CD1c-positive myeloid dendritic cell (primary cell): ENCODE measurements at regions not wholly inside any gene's neighbourhood (a gene's known extent, or its start where the extent isn't known, plus 50 kb on each side); places are given as distances from the start of the nearest gene placed in this dataset.
"Not testable (repeated sequence)": the region's sequence is repeated elsewhere in the genome, so short reads cannot be mapped to it uniquely, and the experiment has no call there.

Experiments used
- DNase-seq: peaks from one replicate; pipeline ENCODE4 v3.0.0-alpha.2; 2016; ENCODE audit errors: extremely low spot score

- DNase-seq, result no peak
Observed at GRCh38 chrX:128973033-128973432, 550.3 kb downstream of the SMARCA1 start.

GRCh38 chrX:128961290-128961689 is 562.0 kb downstream of the SMARCA1 start:
- DNase-seq, result no peak

GRCh38 chrX:128954697-128955096 is 568.6 kb downstream of the SMARCA1 start:
- not testable (repeated sequence) for DNase-seq

GRCh38 chrX:128931071-128931470 is 592.2 kb downstream of the SMARCA1 start:
- DNase-seq, result no peak

GRCh38 chrX:128929271-128930057 is 593.8 kb downstream of the SMARCA1 start:
- DNase-seq, result no peak

- DNase-seq, result no peak
Observed at GRCh38 chrX:128928636-128929035, 594.7 kb downstream of the SMARCA1 start.

GRCh38 chrX:128927363-128927762 is 595.9 kb downstream of the SMARCA1 start:
- no peak for DNase-seq

- no peak for DNase-seq
Observed at GRCh38 chrX:128906753-128907152, 616.5 kb downstream of the SMARCA1 start.

- no peak for DNase-seq
Observed at GRCh38 chrX:128901018-128901417, 622.3 kb downstream of the SMARCA1 start.

GRCh38 chrX:128897621-128898020 is 625.7 kb downstream of the SMARCA1 start:
- no peak for DNase-seq

- no peak for DNase-seq
Observed at GRCh38 chrX:128891554-128891953, 631.7 kb downstream of the SMARCA1 start.

GRCh38 chrX:128884430-128884829 is 638.9 kb downstream of the SMARCA1 start:
- DNase-seq, result no peak

- DNase-seq, result no peak
Observed at GRCh38 chrX:128883650-128884049, 639.6 kb downstream of the SMARCA1 start.

GRCh38 chrX:128870361-128870760 is 652.9 kb downstream of the SMARCA1 start:
- no peak for DNase-seq

GRCh38 chrX:128862557-128862956 is 660.7 kb downstream of the SMARCA1 start:
- no peak for DNase-seq

GRCh38 chrX:128848374-128848773 is 674.9 kb downstream of the SMARCA1 start:
- DNase-seq, result no peak

GRCh38 chrX:128846385-128846784 is 676.9 kb downstream of the SMARCA1 start:
- no peak for DNase-seq

GRCh38 chrX:128818690-128819089 is 704.6 kb downstream of the SMARCA1 start:
- DNase-seq, result no peak

GRCh38 chrX:128816919-128817318 is 706.4 kb downstream of the SMARCA1 start:
- no peak for DNase-seq

- DNase-seq, result no peak
Observed at GRCh38 chrX:128807367-128807766, 715.9 kb downstream of the SMARCA1 start.

GRCh38 chrX:128805236-128805635 is 718.1 kb downstream of the SMARCA1 start:
- no peak for DNase-seq

- DNase-seq, result no peak
Observed at GRCh38 chrX:128804828-128805227, 718.5 kb downstream of the SMARCA1 start.

- DNase-seq, result no peak
Observed at GRCh38 chrX:128800138-128800537, 723.2 kb downstream of the SMARCA1 start.

- not testable (repeated sequence) for DNase-seq
Observed at GRCh38 chrX:128783139-128783538, 730.9 kb upstream of the ACTRT1 start.
